ENCODE measurements at regions not wholly inside any gene's neighbourhood (a gene's known extent, or its start where the extent isn't known, plus 50 kb on each side); places are given as distances from the start of the nearest gene placed in this dataset.

- TF ChIP-seq POLR2AphosphoS5 (IDR thresholded peaks at IDR 0.05): no peak
- TF ChIP-seq, protein P1, sequence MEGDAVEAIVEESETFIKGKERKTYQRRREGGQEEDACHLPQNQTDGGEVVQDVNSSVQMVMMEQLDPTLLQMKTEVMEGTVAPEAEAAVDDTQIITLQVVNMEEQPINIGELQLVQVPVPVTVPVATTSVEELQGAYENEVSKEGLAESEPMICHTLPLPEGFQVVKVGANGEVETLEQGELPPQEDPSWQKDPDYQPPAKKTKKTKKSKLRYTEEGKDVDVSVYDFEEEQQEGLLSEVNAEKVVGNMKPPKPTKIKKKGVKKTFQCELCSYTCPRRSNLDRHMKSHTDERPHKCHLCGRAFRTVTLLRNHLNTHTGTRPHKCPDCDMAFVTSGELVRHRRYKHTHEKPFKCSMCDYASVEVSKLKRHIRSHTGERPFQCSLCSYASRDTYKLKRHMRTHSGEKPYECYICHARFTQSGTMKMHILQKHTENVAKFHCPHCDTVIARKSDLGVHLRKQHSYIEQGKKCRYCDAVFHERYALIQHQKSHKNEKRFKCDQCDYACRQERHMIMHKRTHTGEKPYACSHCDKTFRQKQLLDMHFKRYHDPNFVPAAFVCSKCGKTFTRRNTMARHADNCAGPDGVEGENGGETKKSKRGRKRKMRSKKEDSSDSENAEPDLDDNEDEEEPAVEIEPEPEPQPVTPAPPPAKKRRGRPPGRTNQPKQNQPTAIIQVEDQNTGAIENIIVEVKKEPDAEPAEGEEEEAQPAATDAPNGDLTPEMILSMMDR (IDR thresholded peaks at IDR 0.05): no peak
These were observed 1225.0 kb upstream of the MIR17HG start for GRCh38 chr13:90122531-90122930.

All from prostate gland (tissue), 2 donors.